SK-MEL-5 (cell line): ENCODE measurements at regions not wholly inside any gene's neighbourhood (a gene's known extent, or its start where the extent isn't known, plus 50 kb on each side); places are given as distances from the start of the nearest gene placed in this dataset.
"Not testable (repeated sequence)": the region's sequence is repeated elsewhere in the genome, so short reads cannot be mapped to it uniquely, and the experiment has no call there.

Source experiments
- DNase-seq: peaks from one replicate; pipeline ENCODE4 v3.0.0-alpha.2; 2016; ENCODE audit warnings: low read depth, low spot score
- in situ Hi-C: cut with HindIII; loops from 2 replicates; pipeline ENCODE4 v1.10.0; 2016; ENCODE audit warnings: low sequenced_read_pairs, high pct_unique_total_duplicates, low pct_unique_long_range_greater_than_20kb

DNA sequence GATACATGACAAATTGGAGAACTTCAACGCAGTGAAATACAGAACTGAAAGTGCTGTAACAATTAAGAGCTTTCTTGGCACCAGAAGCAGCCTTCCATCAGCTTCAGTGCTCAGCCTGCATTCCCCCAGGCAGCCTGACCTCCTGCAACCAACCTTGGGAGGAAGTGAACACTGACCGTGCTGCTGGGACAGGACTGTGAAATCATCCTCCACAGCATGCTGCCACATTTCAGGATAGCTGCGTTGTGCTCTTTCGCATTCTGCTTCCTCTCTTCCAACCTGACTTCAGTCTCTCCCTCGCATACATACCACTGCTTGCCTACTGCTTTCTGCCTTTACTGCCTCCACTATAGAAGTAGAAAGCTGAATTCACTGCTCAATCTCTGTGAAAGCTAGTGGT lies 388.6 kb downstream of the RWDD3 start:
- no peak for DNase-seq
- in situ Hi-C loops, result no loop called here

DNA sequence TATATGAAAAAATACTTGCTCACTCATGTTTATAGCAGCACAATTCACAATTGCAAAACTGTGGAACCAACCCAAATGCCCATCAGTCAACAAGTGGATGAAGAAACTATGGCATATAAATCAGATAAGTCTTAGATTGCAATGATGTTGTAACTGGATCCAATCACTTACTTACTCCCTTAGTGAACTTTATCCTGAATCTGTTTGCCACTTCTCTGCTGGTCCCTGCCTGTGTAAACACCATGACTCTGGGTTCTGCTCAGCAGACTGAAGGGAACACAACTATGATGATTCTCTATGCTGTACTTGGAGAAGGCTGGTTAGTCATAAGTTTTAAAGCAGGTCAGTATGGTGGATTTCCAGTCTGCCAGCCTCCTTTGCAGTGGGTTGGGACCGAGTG lies 391.2 kb downstream of the RWDD3 start:
- in situ Hi-C loops, result no loop called here
- DNase-seq, result no peak

DNA sequence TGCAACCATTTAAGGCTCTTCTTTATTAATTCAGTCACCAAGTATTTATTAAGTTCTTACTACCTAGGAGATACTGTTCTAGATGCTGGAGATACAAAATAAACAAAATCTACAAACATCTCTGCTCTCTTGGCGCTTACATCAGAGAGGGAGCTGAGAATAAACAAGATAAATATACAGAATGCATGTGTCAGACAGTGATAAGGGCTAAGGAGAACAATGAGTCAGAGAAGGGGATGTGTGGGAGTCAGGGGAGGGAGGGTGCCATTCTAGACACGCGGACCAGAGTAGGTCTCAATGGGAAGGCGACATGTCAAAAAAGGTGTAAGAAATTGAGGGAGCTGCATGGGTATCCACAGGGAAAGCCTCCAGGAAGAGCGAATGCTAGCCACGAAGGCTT lies 393.2 kb downstream of the RWDD3 start:
- no peak for DNase-seq

DNA sequence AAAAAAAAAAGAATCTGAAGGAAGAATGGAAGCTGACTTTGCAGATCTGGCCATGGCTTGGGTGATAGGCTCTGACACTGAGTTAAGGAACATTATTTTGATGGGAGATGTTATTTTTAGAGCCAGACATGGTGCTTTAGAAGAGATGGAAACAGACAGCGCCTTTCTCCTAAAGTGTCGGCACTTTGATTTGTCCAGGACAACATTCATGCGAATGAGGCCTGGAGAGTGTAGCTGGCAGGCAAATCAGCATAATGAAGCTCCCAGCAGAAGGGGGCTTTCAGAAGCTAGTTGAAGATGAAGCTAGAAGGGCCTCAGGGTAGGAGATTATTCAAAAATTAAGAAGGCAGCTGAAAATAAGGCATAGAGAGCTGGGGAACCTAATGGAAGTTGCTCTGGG lies 397.7 kb downstream of the RWDD3 start:
- in situ Hi-C loops, result no loop called here
- DNase-seq, result no peak

More for the DNA sequence above, 393.2 kb downstream of the RWDD3 start:
- in situ Hi-C loops, result no loop called here

DNA sequence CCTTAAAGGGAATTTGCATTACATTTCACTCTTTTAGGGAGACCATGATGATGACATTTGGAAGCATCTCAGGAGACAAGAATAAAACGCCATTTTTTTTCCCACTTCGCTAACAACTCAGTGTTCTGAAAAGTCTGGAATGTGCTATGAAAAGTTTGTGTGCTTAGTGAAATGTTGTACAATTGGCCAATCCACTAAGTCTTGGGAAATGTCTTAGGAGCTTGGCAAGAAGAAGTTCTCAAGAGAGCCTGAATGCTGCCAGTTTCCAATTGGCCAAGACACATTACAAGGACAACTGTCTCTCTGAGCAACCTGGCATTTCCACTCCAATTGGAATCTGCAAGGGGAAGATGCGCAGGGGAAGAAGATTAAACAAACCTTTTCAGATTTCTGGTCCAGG lies 401.8 kb downstream of the RWDD3 start:
- in situ Hi-C loops, result no loop called here
- DNase-seq, result no peak

DNA sequence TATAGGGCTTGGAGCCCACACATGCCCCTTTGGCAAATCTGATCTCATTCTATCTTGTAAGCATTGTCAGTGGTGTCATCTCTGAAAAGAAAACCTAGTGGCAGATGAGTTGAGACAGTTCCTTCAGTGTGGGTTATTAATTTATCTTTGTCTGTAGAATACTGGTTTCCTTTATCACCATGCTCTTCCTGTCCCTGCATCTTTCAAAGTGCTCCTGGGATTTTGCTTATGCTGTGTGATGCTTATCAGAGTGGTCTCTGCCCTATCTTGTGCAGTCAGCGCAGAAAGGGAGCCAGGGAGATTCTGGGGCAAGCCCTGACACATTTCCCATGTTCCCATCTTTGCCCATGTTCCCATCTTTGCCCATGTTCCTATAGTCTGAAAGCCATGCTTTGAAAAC lies 402.9 kb downstream of the RWDD3 start:
- in situ Hi-C loops, result no loop called here

DNA sequence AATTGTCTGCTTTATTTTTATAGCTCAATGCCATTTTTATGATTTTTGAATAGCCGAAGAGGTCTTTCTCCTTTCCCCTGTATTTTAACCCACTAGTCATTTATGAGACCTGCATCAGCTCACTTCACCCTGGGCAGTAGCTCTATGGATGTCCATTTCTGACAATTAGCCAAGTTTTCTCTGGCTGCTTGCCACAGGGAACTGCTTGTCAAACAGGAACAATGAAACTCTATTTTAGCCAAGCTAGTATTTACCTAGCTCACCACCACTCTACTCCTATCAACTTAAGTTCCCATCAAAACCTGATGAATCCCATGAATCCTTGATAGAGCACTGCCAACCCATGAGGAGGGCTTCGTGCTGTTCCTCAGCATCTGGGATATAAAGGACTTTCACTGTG lies 406.7 kb downstream of the RWDD3 start:
- peak; percentile 45 for DNase-seq
- in situ Hi-C loops, result no loop called here

More for the DNA sequence above, 402.9 kb downstream of the RWDD3 start:
- no peak for DNase-seq

DNA sequence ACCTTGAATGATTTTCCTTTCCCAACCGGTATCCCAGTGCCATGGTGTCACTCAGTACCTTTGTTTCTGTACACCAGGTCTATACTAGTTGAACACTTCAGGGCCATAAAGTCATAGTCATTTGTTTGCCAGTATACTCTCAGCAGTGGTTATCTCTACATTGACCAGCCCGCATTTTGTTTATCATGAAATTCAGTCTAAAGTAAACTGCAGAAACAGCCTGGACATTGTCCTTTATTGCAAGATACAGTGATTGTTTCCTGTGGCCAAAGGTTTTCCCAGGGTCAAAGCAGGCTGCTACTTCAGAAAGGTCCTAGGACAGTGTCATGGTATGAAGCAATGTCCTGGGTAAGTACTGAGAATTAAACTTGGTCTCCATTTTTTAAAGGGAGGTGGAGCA lies 407.4 kb downstream of the RWDD3 start:
- in situ Hi-C loops, result no loop called here

DNA sequence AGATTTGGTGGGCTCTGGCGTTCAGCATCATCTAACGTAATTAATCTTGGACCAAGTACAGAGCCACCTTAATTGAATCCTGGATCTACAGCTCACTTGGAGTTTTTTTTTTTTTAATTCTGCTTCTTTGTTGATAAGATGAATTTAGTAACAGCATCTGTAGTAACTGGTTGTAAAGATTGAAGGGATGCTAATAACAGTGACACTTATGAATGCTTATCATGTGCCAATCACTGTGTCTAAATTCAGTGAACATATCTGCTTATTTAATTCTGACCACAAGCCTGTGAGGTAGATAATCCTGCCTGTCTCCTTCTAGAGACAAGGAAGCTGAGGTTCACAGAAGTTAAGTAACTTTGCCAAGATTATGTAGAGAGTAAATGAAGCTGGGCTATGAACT lies 408.0 kb downstream of the RWDD3 start:
- in situ Hi-C loops, result no loop called here
- DNase-seq, result no peak

More for the DNA sequence above, 407.4 kb downstream of the RWDD3 start:
- DNase-seq, result no peak

DNA sequence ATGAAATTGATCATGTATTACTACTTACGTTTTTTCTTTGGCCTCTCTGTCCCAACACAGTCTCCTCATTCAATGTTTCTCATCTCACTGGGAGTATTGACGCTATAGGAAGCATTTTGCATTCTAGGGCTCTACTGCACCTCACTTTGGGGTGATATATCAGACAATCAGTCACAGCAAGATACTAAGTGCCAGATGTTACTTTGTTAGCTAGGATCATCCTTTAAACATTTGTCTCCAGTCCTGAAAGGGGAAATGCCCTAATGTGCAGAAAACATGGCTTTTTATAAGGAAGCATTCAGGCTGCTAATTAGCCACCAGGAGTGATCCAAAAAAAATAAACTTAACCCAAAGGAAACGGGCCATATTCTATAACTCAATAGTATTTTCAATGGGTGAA lies 409.1 kb downstream of the RWDD3 start:
- in situ Hi-C loops, result no loop called here
- no peak for DNase-seq

DNA sequence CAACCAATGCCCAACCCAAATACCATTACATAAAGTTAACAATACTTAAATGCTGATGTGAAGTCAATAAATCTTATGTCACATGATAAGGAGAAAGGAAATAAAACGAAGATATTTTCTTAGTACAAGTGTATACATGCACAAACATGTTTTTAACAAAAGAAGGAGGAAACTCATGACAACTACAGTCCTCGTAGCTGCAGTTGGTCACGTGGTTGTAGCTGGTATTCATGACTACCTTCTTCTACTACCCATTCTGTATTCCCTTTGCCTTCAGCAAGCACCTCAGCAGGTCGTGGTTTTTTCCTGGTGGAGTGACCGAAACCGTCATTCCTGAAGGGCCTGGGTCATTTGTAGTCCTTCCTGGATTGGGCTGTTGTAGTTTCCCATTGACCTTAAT lies 411.1 kb downstream of the RWDD3 start:
- DNase-seq, in situ Hi-C loops: not testable (repeated sequence)

DNA sequence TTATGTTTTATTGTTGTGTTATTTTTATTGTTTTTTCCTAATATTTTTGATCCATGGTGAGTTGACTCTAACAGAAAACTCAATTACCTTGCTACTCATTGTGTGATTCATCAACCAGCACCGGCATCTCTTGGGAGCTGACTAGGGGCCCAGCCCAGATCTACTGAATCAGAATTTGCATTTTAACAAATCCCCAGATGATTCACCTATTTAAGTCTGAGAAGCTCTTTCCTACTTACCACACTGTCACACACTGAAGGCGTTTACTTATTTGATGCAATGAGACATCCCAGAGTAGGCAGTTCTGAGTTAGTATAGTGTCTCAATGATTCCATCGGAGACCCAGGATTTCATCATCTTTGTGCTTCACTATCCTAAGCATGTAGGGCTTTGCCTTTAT lies 416.6 kb downstream of the RWDD3 start:
- in situ Hi-C loops, result no loop called here
- no peak for DNase-seq

DNA sequence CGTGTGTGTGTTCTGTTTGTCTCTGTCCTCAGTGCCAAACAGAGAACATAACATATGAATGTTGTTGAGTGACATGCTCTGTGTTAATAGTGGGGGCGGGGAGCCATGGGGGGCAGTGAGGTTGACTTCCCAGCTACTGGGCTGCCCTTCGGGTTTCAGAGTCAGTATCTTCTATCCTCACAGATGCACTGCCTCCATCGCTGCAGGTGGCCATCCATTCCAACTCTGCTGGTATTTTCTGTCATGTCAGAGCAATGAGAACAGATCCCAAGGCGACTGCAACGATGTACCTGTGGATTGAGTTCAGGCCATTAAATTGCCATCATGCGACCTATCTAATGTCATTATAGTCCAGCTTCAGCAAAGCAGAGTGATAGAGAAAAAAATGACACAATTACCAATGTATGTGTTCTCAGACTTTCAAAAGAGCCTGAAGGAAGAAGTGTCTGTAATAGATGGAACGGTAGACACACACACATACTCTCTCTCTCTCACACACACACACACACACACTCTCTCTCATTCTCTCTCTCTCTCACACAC lies 418.5 kb downstream of the RWDD3 start:
- no peak for DNase-seq
- in situ Hi-C loops, result no loop called here

DNA sequence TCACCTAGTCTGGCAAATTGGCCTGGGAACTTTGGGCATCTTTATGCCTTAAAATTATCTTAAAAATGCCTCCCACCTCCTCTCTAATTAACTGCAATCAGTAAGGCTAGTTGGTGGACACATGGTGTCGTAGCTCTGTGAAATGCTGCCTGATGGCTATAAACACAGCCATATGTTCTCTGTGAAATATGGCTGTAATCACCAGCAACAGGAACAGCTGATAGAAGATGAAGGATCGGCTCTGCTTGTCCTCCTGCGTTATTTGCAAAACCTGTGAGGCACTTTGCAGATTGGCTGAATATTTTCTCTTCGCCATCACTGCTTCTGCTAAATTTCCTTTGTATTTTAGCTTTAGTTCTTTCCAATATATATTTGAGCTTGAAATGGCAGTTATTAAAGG lies 419.6 kb downstream of the RWDD3 start:
- in situ Hi-C loops, result no loop called here
- no peak for DNase-seq

DNA sequence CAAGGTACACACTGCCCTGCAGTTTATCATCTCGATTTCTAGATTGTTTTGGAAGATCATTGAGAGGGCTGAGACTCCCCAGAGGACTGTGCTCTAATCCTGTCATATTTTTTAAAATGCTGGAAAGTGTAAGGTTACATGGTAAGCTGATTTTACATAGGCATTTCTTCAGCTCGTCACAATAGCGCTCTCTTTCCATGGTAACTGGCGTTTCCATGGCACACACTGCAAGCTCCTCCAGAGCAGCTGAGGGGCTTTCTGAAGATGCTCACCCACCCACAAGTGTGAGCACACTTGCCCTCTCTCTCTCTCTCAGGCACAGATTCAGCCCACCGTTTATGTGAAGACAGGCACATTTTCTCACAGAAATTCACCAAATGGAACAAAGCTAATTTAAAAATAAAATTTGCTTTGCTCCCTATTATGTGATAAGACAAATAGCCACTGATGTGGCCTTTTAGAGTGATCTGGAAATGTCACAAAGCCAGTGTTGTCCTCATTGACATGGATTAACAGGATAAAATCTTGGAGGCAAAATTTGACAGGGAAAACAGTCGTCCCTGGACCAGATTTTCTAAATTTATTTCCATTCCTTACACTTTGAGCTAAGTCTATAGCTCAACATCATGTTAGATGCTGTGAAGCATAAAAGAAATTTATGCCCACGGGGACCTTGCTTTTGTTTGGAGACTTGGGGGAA lies 421.5 kb downstream of the RWDD3 start:
- in situ Hi-C loops, result no loop called here

DNA sequence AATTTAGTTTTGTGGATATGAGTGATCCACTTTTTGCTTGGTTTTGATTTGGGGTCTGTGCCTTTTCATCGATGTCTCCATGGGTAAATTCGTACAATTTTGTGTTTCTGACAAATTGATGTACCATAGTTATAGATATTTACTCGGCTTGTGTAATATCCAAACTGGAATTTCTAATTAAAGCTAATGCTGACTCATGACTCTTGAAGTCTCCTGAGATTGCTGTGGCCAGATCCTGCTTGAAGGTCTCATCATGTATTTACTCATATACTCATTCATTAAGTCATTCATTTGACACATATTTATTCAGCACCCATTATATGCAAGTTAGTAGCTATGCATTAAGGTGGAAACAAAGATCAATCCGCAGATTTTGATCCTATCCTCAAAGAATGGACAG lies 423.2 kb downstream of the RWDD3 start:
- in situ Hi-C loops, result no loop called here
- no peak for DNase-seq

More for the DNA sequence above, 421.5 kb downstream of the RWDD3 start:
- no peak for DNase-seq

DNA sequence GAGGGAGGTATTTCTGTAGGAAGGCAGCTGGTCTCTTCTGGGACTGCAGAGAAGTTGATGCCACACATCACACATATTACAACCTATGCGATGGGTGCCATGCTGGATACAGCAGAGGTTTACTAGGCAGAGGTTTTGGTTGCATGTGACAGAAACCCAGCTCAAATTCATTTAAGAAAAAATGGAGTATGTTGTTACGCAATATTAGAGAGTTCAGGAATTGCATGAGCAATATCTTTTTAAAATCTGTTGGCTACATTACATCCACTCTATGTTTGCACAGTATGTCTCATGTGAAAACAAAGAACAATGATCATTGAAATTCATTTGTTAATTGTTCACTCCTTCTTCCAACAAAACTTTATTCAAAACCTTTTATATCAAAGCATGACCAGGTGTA lies 425.2 kb downstream of the RWDD3 start:
- DNase-seq, result no peak
- in situ Hi-C loops, result no loop called here

DNA sequence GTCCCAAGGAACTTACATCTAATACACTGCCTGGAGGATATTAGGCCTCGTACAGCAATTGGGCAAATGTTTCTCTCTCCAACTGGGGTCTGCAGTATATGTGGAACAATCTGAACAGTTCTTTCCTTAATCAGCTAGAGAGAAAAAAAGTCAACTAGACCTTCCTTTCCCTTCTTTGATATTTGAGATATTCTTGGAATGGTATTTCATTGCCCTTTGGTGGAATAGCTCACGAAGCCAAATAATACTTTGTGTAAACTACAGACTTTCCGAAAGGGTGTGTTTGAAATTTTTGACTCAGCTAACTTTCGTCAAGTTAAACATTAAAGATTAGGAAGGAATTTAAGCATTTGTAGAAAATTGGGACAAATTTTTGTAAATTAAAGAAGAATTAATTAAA lies 425.6 kb downstream of the RWDD3 start:
- no peak for DNase-seq
- in situ Hi-C loops, result no loop called here

DNA sequence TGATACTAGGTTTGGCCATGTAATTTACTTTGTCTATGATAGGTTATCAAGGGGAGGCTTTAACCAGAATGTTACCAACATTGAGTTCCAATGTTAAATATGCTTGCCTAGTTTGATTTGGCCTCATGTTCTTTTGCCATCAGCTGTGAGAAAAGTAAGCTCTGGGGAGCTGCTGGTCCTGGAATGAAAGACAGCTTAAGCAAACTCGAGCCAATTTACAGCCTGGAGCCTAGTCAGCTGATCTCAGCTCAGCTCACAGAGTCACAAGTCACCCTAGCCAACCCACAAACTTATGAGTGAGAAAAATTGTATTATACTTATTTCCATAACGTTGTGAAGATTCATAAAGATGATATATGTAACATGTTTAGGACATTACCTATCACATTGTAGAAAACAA lies 426.7 kb downstream of the RWDD3 start:
- in situ Hi-C loops, result no loop called here

DNA sequence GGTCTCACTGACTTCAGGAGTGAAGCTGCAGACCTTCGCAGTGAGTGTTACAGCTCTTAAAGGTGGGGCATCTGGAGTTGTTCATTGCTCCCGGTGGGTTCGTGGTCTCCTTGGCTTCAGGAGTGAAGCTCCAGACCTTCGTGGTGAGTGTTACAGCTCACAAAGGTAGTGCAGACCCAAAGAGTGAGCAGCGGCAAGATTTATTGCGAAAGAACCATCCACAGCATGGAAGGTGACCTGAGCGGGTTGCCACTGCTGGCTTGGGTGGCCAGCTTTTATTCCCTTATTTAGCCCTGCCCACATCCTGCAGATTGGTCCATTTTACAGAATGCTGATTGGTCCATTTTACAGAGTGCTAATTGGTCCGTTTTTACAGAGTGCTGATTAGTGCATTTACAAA lies 429.5 kb downstream of the RWDD3 start:
- DNase-seq, in situ Hi-C loops: not testable (repeated sequence)

More for the DNA sequence above, 426.7 kb downstream of the RWDD3 start:
- DNase-seq, result peak; percentile 26
